GM12892 (cell line): ENCODE measurements at regions not wholly inside any gene's neighbourhood (a gene's known extent, or its start where the extent isn't known, plus 50 kb on each side); places are given as distances from the start of the nearest gene placed in this dataset.

Experiments
- POLR2A ChIP-seq: IDR thresholded peaks from 2 replicates; pipeline ENCODE4 v1.6.1; 2011; ENCODE audit warnings: low read depth, low read length, control low read depth
- POLR2AphosphoS5 ChIP-seq: IDR thresholded peaks from 2 replicates; pipeline ENCODE4 v1.6.1; 2011; ENCODE audit warnings: low read depth, low read length, control low read depth
- TAF1 ChIP-seq: IDR thresholded peaks from 2 replicates; pipeline ENCODE4 v1.6.1; 2011; ENCODE audit warnings: low read depth, mild to moderate bottlenecking, control low read depth, low read length, borderline replicate concordance

- TF ChIP-seq POLR2AphosphoS5, result no peak
- TF ChIP-seq TAF1, result no peak
- no peak for TF ChIP-seq POLR2A
These were observed 278.0 kb upstream of the GNPDA2 start for GRCh38 chr4:45004326-45004725.
